H1 (cell line): ENCODE measurements at regions not wholly inside any gene's neighbourhood (a gene's known extent, or its start where the extent isn't known, plus 50 kb on each side); places are given as distances from the start of the nearest gene placed in this dataset.

Experiments used
- CTCF ChIA-PET: fragments of 300-600 bp; sonication (Branson Sonifier 250); formaldehyde crosslinking; loops from one replicate; lab custom pipeline; 2021; ENCODE audit not compliant: partially characterized antibody; lab: Charles Lee
- POLR2A ChIA-PET: fragments of 300-600 bp; sonication (Branson Sonifier 250); formaldehyde crosslinking; loops from one replicate; lab custom pipeline; 2021; ENCODE audit warnings: inconsistent platforms; ENCODE audit not compliant: partially characterized antibody; lab: Charles Lee
- DNase-seq, 2 experiments: peaks; one replicate each; pipeline versions ENCODE4 v3.0.0 to v3.0.0-alpha.2; 2010 to 2022; ENCODE audit warnings: low spot score in 2 of 2, low read depth in 1 of 2, mixed read lengths in 1 of 2
- FAIRE-seq: peaks from 2 replicates; lab custom pipeline; 2011; peaks lifted over from hg19 to GRCh38; lab: Jason Lieb, UNC
- H2AFZ ChIP-seq: 2 replicates; pipeline ENCODE4 v1.8.1; 2012; ENCODE audit warnings: low read length, inconsistent platforms
- H2AK5ac ChIP-seq: 2 replicates; pipeline ENCODE4 v1.6.1; 2013; ENCODE audit warnings: low read depth, low read length
- H2BK120ac ChIP-seq: replicated peaks from 2 replicates; pipeline ENCODE3; 2013; ENCODE audit warnings: low read depth, low read length, inconsistent platforms
- H2BK12ac ChIP-seq: 2 replicates; pipeline ENCODE4 v1.6.1; 2013; ENCODE audit warnings: low read depth, low read length
- H2BK15ac ChIP-seq: 2 replicates; pipeline ENCODE4 v1.6.1; 2013; ENCODE audit warnings: low read length
- H2BK20ac ChIP-seq: 2 replicates; pipeline ENCODE4 v1.6.1; 2013; ENCODE audit warnings: low read length
- H2BK5ac ChIP-seq: 2 replicates; pipeline ENCODE4 v1.6.1; 2013; ENCODE audit warnings: low read depth, low read length
- H3K14ac ChIP-seq: 2 replicates; pipeline ENCODE4 v1.6.1; 2013; ENCODE audit warnings: inconsistent platforms; ENCODE audit not compliant: insufficient read length
- H3K18ac ChIP-seq: 2 replicates; pipeline ENCODE4 v1.6.1; 2013; ENCODE audit warnings: low read length; ENCODE audit errors: extremely low read depth
- H3K23ac ChIP-seq: 2 replicates; pipeline ENCODE4 v1.6.1; 2013; ENCODE audit warnings: inconsistent platforms; ENCODE audit not compliant: insufficient read length
- H3K23me2 ChIP-seq: 2 replicates; pipeline ENCODE4 v1.6.1; 2013; ENCODE audit warnings: low read depth, low read length
- H3K27ac ChIP-seq: 2 replicates; pipeline ENCODE4 v1.6.1; 2011; ENCODE audit warnings: low read depth, low read length, inconsistent platforms
- H3K27me3 ChIP-seq, 4 experiments: replicated peaks in 1 of 4; 1 replicate in 1 of 4; 2 replicates in 3 of 4; pipeline versions ENCODE4 v1.6.1 to v1.8.1; 2011 to 2013; ENCODE audit warnings: low read length in 3 of 4, mild to moderate bottlenecking in 3 of 4, inconsistent platforms in 2 of 4, mixed read lengths in 2 of 4, moderate library complexity in 1 of 4; ENCODE audit not compliant: control insufficient read depth in 3 of 4, insufficient read depth in 3 of 4; ENCODE audit errors: extremely low read depth in 1 of 4
- H3K36me3 ChIP-seq, 4 experiments: 2 replicates each; pipeline versions ENCODE4 v1.6.1 to v1.8.1; 2011 to 2013; ENCODE audit warnings: mild to moderate bottlenecking in 4 of 4, low read length in 3 of 4, moderate library complexity in 2 of 4, control low read depth in 1 of 4, inconsistent platforms in 1 of 4; ENCODE audit not compliant: insufficient read depth in 4 of 4, control insufficient read depth in 2 of 4
- H3K4ac ChIP-seq: replicated peaks from 2 replicates; pipeline ENCODE3; 2013; ENCODE audit warnings: low read length, low read depth, mixed read lengths, inconsistent platforms; ENCODE audit not compliant: insufficient read length
- H3K4me1 ChIP-seq, 4 experiments: replicated peaks in 1 of 4; 1 replicate in 1 of 4; 2 replicates in 3 of 4; pipeline versions ENCODE4 v1.6.1 to v1.8.1; 2011 to 2013; ENCODE audit warnings: low read length in 3 of 4, inconsistent platforms in 2 of 4, mixed read lengths in 1 of 4; ENCODE audit not compliant: insufficient read depth in 4 of 4, control insufficient read depth in 3 of 4
- H3K4me2 ChIP-seq, 2 experiments: 2 replicates each; pipeline versions ENCODE4 v1.6.1 to v1.8.1; 2011 to 2013; ENCODE audit warnings: low read depth in 2 of 2, low read length in 2 of 2, control low read depth in 1 of 2, inconsistent platforms in 1 of 2, mild to moderate bottlenecking in 1 of 2; ENCODE audit not compliant: insufficient read depth in 1 of 2
- H3K4me3 ChIP-seq, 4 experiments: fragments of 200-600, 300-600 bp in 1 of 4; sonication (generic), shearing (Covaris generic), sonication (Bioruptor Twin) in 1 of 4; 2 replicates each; pipeline versions ENCODE4 v1.5.1 to v1.8.1; 2011 to 2016; ENCODE audit warnings: low read length in 4 of 4, low read depth in 3 of 4, control low read depth in 2 of 4, inconsistent platforms in 2 of 4, mild to moderate bottlenecking in 2 of 4, mixed read lengths in 1 of 4, moderate library complexity in 1 of 4; ENCODE audit not compliant: insufficient read depth in 2 of 4; ENCODE audit errors: extremely low read depth in 1 of 4
- H3K56ac ChIP-seq: replicated peaks from 2 replicates; pipeline ENCODE3; 2013; ENCODE audit warnings: low read depth, mild to moderate bottlenecking, mixed read lengths, low read length, inconsistent platforms; ENCODE audit not compliant: insufficient read length
- H3K79me1 ChIP-seq: 2 replicates; pipeline ENCODE4 v1.6.1; 2013; ENCODE audit warnings: low read depth, low read length, control low read depth
- H3K79me2 ChIP-seq, 2 experiments: 2 replicates each; pipeline versions ENCODE4 v1.6.1 to v1.8.1; 2012 to 2013; ENCODE audit warnings: low read length in 2 of 2, mild to moderate bottlenecking in 2 of 2, inconsistent platforms in 1 of 2; ENCODE audit not compliant: insufficient read depth in 2 of 2, control insufficient read depth in 1 of 2
- H3K9ac ChIP-seq, 4 experiments: replicated peaks in 1 of 4; 1 replicate in 1 of 4; 2 replicates in 3 of 4; pipeline versions ENCODE4 v1.6.1 to v1.8.1; 2011 to 2013; ENCODE audit warnings: low read depth in 3 of 4, low read length in 3 of 4, control low read depth in 2 of 4, mild to moderate bottlenecking in 2 of 4, moderate library complexity in 2 of 4, inconsistent platforms in 1 of 4; ENCODE audit errors: extremely low read depth in 1 of 4
- H3K9me3 ChIP-seq, 2 experiments: 2 replicates each; pipeline versions ENCODE4 v1.6.1 to v1.8.1; 2012 to 2013; ENCODE audit warnings: mild to moderate bottlenecking in 2 of 2, moderate library complexity in 2 of 2, control low read depth in 1 of 2, inconsistent platforms in 1 of 2, low read depth in 1 of 2, low read length in 1 of 2, mixed read lengths in 1 of 2; ENCODE audit not compliant: insufficient read depth in 2 of 2
- H4K20me1 ChIP-seq, 2 experiments: replicated peaks in 1 of 2; 2 replicates each; pipeline versions ENCODE3 to v1.8.1; 2011 to 2013; ENCODE audit warnings: inconsistent platforms in 2 of 2, low read length in 2 of 2, mild to moderate bottlenecking in 1 of 2; ENCODE audit not compliant: insufficient read depth in 2 of 2, control insufficient read depth in 1 of 2
- H4K5ac ChIP-seq: 2 replicates; pipeline ENCODE4 v1.6.1; 2013; ENCODE audit warnings: low read length, low read depth, mixed read lengths, inconsistent platforms; ENCODE audit not compliant: insufficient read length
- H4K8ac ChIP-seq: 2 replicates; pipeline ENCODE4 v1.8.0; 2013; ENCODE audit warnings: mild to moderate bottlenecking, moderate library complexity, low read length, inconsistent platforms; ENCODE audit not compliant: insufficient read depth; ENCODE audit errors: extremely low read depth
- H4K91ac ChIP-seq: replicated peaks from 2 replicates; pipeline ENCODE3; 2013; ENCODE audit warnings: low read length, mixed read lengths, inconsistent platforms; ENCODE audit not compliant: insufficient read length
- CEBPB ChIP-seq: IDR thresholded peaks from 2 replicates; pipeline ENCODE4 v1.6.1; 2012; ENCODE audit warnings: low read depth, low read length
- EP300 ChIP-seq, 2 experiments: IDR thresholded peaks; 1 replicate in 1 of 2; 2 replicates in 1 of 2; pipeline ENCODE4 v1.6.1; 2011 to 2012; ENCODE audit warnings: low read depth in 2 of 2, low read length in 2 of 2, mild to moderate bottlenecking in 2 of 2, borderline replicate concordance in 1 of 2, inconsistent platforms in 1 of 2, moderate library complexity in 1 of 2
- MAFK ChIP-seq: IDR thresholded peaks from 2 replicates; pipeline ENCODE4 v1.6.1; 2012; ENCODE audit warnings: low read depth, mild to moderate bottlenecking, improper control_type of control experiment, low read length
- POU5F1 ChIP-seq: IDR thresholded peaks from 2 replicates; pipeline ENCODE4 v1.6.1; 2011; ENCODE audit warnings: low read depth, mild to moderate bottlenecking, low read length, moderate library complexity
- TBP ChIP-seq: IDR thresholded peaks from 2 replicates; pipeline ENCODE4 v1.6.1; 2011; ENCODE audit warnings: low read depth, low read length, improper control_type of control experiment
- WGBS, 2 experiments: shearing (Covaris generic) in 1 of 2; methylation state at CpG; one replicate each; pipeline versions ENCODE4 v1.1.6 to v1.1.7; 2013 to 2015; ENCODE audit warnings: low lambda C conversion rate in 2 of 2, mixed read lengths in 2 of 2, inconsistent platforms in 1 of 2, low coverage in 1 of 2, missing lambda C conversion rate in 1 of 2; ENCODE audit not compliant: insufficient replicate concordance in 2 of 2, insufficient coverage in 1 of 2, insufficient read length in 1 of 2; ENCODE audit errors: extremely low coverage in 1 of 2, missing lambda C conversion rate in 1 of 2; 5-methylcytosine and 5-hydroxymethylcytosine counted together
- TF ChIP-seq, protein P1 (sequence below): IDR thresholded peaks from 2 replicates; pipeline ENCODE4 v1.6.1; 2012; ENCODE audit warnings: inconsistent platforms

DNA sequence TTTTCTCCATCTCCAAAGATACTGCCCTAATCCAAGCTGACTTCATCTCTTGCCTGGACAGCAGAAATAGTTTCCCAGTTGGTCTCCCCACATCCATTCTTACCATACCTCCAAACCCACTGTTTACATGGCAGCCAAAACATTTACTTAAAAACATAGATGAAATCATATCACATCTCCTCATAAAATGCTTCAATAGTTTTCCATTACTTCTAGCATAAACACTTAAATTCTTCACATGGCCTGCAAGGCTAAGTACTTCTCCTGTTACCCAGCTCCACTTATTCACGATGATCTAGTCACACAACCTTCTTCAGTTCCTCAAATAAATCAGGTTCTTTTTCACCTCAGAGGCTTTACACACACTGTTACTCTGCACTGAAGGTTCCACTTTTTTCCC lies 185.8 kb upstream of the ACVR2A start:
- no peak overlapping the region for H2BK12ac ChIP-seq

More for the DNA sequence above, 185.8 kb upstream of the ACVR2A start:
- no peaks in the 10 kb centered on the region; a peak in 1 of 7 replicates for H3K27me3 ChIP-seq
- H3K4ac ChIP-seq: no peak overlapping the region
- no peak overlapping the region for H3K27ac ChIP-seq
- no peaks in the 10 kb centered on the region for H3K9me3 ChIP-seq
- H3K14ac ChIP-seq: no peak overlapping the region
- H2BK15ac ChIP-seq: no peak overlapping the region
- H4K91ac ChIP-seq: no peak overlapping the region
- no peak overlapping the region for H3K18ac ChIP-seq
- H3K36me3 ChIP-seq: no peaks in the 10 kb centered on the region
- DNase-seq (no peak), FAIRE-seq (no peak)
- no peak overlapping the region for H3K9ac ChIP-seq
- no peak overlapping the region for H2BK20ac ChIP-seq
- CTCF ChIA-PET: interaction anchor here (1.0 kb wide), 1 partner anchor 14 kb away, joined by 3 read pairs; no protein-coding TSS in a partner anchor
- H4K20me1 ChIP-seq: no peaks in the 10 kb centered on the region
- no peak overlapping the region for H4K8ac ChIP-seq
- 92% methylated on average over 1 of the region's 1 CpG; no CpG with 5 or more reads in 1 of the 2 experiments for WGBS, 2 experiments
- TF ChIP-seq EP300 (IDR thresholded peaks at IDR 0.05; ENCODE audit: borderline replicate concordance in 1 of 2, low read depth in 2 of 2, low read length in 2 of 2): no peak
- TF ChIP-seq POU5F1: no peak
- TF ChIP-seq CEBPB: no peak
- TF ChIP-seq, protein P1, sequence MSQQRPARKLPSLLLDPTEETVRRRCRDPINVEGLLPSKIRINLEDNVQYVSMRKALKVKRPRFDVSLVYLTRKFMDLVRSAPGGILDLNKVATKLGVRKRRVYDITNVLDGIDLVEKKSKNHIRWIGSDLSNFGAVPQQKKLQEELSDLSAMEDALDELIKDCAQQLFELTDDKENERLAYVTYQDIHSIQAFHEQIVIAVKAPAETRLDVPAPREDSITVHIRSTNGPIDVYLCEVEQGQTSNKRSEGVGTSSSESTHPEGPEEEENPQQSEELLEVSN: no peak
- no peak for TF ChIP-seq TBP
- TF ChIP-seq MAFK: no peak
- no peak overlapping the region for H2AK5ac ChIP-seq
- H3K79me1 ChIP-seq: no peaks in the 10 kb centered on the region
- no peaks in the 10 kb centered on the region for H3K23me2 ChIP-seq
- H2BK120ac ChIP-seq: no peak overlapping the region
- H2AFZ ChIP-seq: no peak overlapping the region
- no peak overlapping the region for H2BK5ac ChIP-seq
- no peak overlapping the region for H3K56ac ChIP-seq
- H3K4me3 ChIP-seq: no peak overlapping the region
- POLR2A ChIA-PET: no interaction called here
- no peaks in the 10 kb centered on the region for H3K79me2 ChIP-seq
- no peak overlapping the region for H3K4me2 ChIP-seq
- H3K23ac ChIP-seq: no peak overlapping the region
- no peaks in the 10 kb centered on the region for H3K4me1 ChIP-seq
- H4K5ac ChIP-seq: no peak overlapping the region
